IMR-90 (cell line): ENCODE measurements at regions not wholly inside any gene's neighbourhood (a gene's known extent, or its start where the extent isn't known, plus 50 kb on each side); places are given as distances from the start of the nearest gene placed in this dataset.

Experiments used
- ATAC-seq: fragments of 200-7000 bp; cut with Tn5 transposase; 2 replicates; pipeline ENCODE4 v1.9.1; 2020; ENCODE audit warnings: low read depth, mild to moderate bottlenecking, moderate library complexity
- BruUV-seq: library from RNA; stranded (reverse); fragments of 400-500 nt; replicated peaks from 2 replicates; lab custom pipeline; 2021; lab: Mats Ljungman, UMichigan
- CTCF ChIA-PET: fragments of 300-600 bp; formaldehyde crosslinking; extraction: SDS; loops from one replicate; lab custom pipeline; 2021; ENCODE audit warnings: antibody characterized with exemption; lab: Yijun Ruan, JAX
- POLR2A ChIA-PET: fragments of 300-600 bp; sonication (Branson Sonifier 250); formaldehyde crosslinking; loops from one replicate; lab custom pipeline; 2022; ENCODE audit warnings: antibody characterized with exemption; ENCODE audit not compliant: unreplicated experiment; lab: Charles Lee
- DNase-seq: peaks from one replicate; pipeline ENCODE4 v3.0.0; 2013
- H2AFZ ChIP-seq: replicated peaks from 2 replicates; pipeline ENCODE3; 2013; ENCODE audit warnings: low read length, mild to moderate bottlenecking; ENCODE audit not compliant: poor library complexity
- H2AK5ac ChIP-seq: 2 replicates; pipeline ENCODE4 v1.6.1; 2013; ENCODE audit warnings: low read depth, low read length, inconsistent platforms
- H2AK9ac ChIP-seq: replicated peaks from 2 replicates; pipeline ENCODE3; 2013; ENCODE audit warnings: mild to moderate bottlenecking, low read depth, low read length, moderate library complexity; ENCODE audit not compliant: poor library complexity
- H2BK120ac ChIP-seq: 2 replicates; pipeline ENCODE4 v1.6.1; 2013; ENCODE audit warnings: low read depth, low read length, inconsistent platforms
- H2BK15ac ChIP-seq: 3 replicates; pipeline ENCODE4 v1.6.1; 2013; ENCODE audit warnings: low read depth, low read length, inconsistent platforms
- H2BK20ac ChIP-seq: 2 replicates; pipeline ENCODE4 v1.6.1; 2013; ENCODE audit warnings: low read depth, mild to moderate bottlenecking, inconsistent platforms, low read length, moderate library complexity
- H2BK5ac ChIP-seq: 2 replicates; pipeline ENCODE4 v1.6.1; 2013; ENCODE audit warnings: mild to moderate bottlenecking, low read depth, low read length, inconsistent platforms; ENCODE audit not compliant: poor library complexity, severe bottlenecking
- H3K14ac ChIP-seq: replicated peaks from 2 replicates; pipeline ENCODE4 v1.6.1; 2013; ENCODE audit warnings: low read depth, low read length, inconsistent platforms
- H3K18ac ChIP-seq: 2 replicates; pipeline ENCODE4 v1.6.1; 2013; ENCODE audit warnings: low read depth, low read length, control low read depth
- H3K23ac ChIP-seq: 2 replicates; pipeline ENCODE4 v1.6.1; 2013; ENCODE audit warnings: low read depth, low read length, inconsistent platforms
- H3K27ac ChIP-seq: 2 replicates; pipeline ENCODE4 v1.5.1; 2013; ENCODE audit warnings: mild to moderate bottlenecking, control low read depth, low read length; ENCODE audit not compliant: insufficient read depth
- H3K27me3 ChIP-seq: 2 replicates; pipeline ENCODE4 v1.6.1; 2013; ENCODE audit warnings: low read length; ENCODE audit not compliant: control insufficient read depth, insufficient read depth
- H3K36me3 ChIP-seq: 2 replicates; pipeline ENCODE4 v1.6.1; 2013; ENCODE audit warnings: low read length, mixed read lengths; ENCODE audit not compliant: control insufficient read depth, insufficient read depth
- H3K4ac ChIP-seq: 2 replicates; pipeline ENCODE4 v1.6.1; 2013; ENCODE audit warnings: low read depth, low read length, inconsistent platforms
- H3K4me1 ChIP-seq: 2 replicates; pipeline ENCODE4 v1.6.1; 2013; ENCODE audit warnings: low read length, mixed read lengths; ENCODE audit not compliant: control insufficient read depth, insufficient read depth
- H3K4me2 ChIP-seq: 2 replicates; pipeline ENCODE4 v1.6.1; 2013; ENCODE audit warnings: low read depth, mild to moderate bottlenecking, control low read depth, low read length, moderate library complexity
- H3K4me3 ChIP-seq: 2 replicates; pipeline ENCODE4 v1.5.1; 2013; ENCODE audit warnings: low read depth, mild to moderate bottlenecking, control low read depth, low read length, moderate library complexity; ENCODE audit not compliant: insufficient read depth
- H3K56ac ChIP-seq: 2 replicates; pipeline ENCODE4 v1.6.1; 2013; ENCODE audit warnings: low read length, inconsistent platforms; ENCODE audit not compliant: insufficient read depth; ENCODE audit errors: extremely low read depth
- H3K79me1 ChIP-seq, 2 experiments: 2 replicates each; pipeline ENCODE4 v1.6.1; 2013; ENCODE audit warnings: low read length in 2 of 2, inconsistent platforms in 1 of 2, low read depth in 1 of 2
- H3K9ac ChIP-seq: 2 replicates; pipeline ENCODE4 v1.6.1; 2013; ENCODE audit warnings: low read depth, low read length, control low read depth
- H3K9me1 ChIP-seq: 2 replicates; pipeline ENCODE4 v1.6.1; 2013; ENCODE audit warnings: low read length, inconsistent platforms; ENCODE audit not compliant: insufficient read depth
- H3K9me3 ChIP-seq: 2 replicates; pipeline ENCODE4 v1.6.1; 2013; ENCODE audit warnings: low read length; ENCODE audit not compliant: control insufficient read depth, insufficient read depth
- H4K20me1 ChIP-seq: 2 replicates; pipeline ENCODE4 v1.6.1; 2013; ENCODE audit warnings: low read length, inconsistent platforms; ENCODE audit not compliant: insufficient read depth
- H4K5ac ChIP-seq: 2 replicates; pipeline ENCODE4 v1.6.1; 2013; ENCODE audit warnings: mild to moderate bottlenecking, low read depth, low read length, control low read depth
- H4K8ac ChIP-seq, 2 experiments: 2 replicates each; pipeline ENCODE4 v1.6.1; 2013; ENCODE audit warnings: low read depth in 2 of 2, low read length in 2 of 2, control low read depth in 1 of 2, inconsistent platforms in 1 of 2
- H4K91ac ChIP-seq: 2 replicates; pipeline ENCODE4 v1.6.1; 2013; ENCODE audit warnings: low read depth, low read length, inconsistent platforms; ENCODE audit not compliant: insufficient read depth
- CHD1 ChIP-seq: IDR thresholded peaks from 2 replicates; pipeline ENCODE4 v1.6.1; 2012; ENCODE audit warnings: low read depth, low read length, improper control_type of control experiment
- FOS ChIP-seq: fragments of 150-350 bp; IDR thresholded peaks from 2 replicates; pipeline ENCODE4 v1.6.1; 2016; ENCODE audit warnings: low read depth, low read length
- NFE2L2 ChIP-seq: fragments of 150-350 bp; IDR thresholded peaks from 2 replicates; pipeline ENCODE4 v1.6.1; 2016; ENCODE audit warnings: low read depth, mild to moderate bottlenecking, low read length
- SMC3 ChIP-seq: fragments of 150-350 bp; IDR thresholded peaks from 2 replicates; pipeline ENCODE4 v1.6.1; 2016; ENCODE audit warnings: low read depth, mild to moderate bottlenecking, antibody characterized with exemption, low read length, moderate library complexity
- WGBS, 2 experiments: methylation state at CpG; one replicate each; pipeline versions ENCODE4 v1.1.5 to v1.1.7; 2013; ENCODE audit warnings: missing lambda C conversion rate in 2 of 2; ENCODE audit not compliant: insufficient read length in 1 of 2; ENCODE audit errors: extremely low coverage in 2 of 2; 5-methylcytosine and 5-hydroxymethylcytosine counted together
- dilution Hi-C: fragments of 300-500 bp; cut with HindIII; formaldehyde crosslinking; loops from one replicate; pipeline ENCODE4 v1.14.3; 2018; ENCODE audit warnings: low sequenced_read_pairs; ENCODE audit not compliant: unreplicated experiment
- in situ Hi-C: fragments of 300-500 bp; cut with MboI; formaldehyde crosslinking; loops from 3 replicates; pipeline ENCODE4 v1.14.3; 2019; ENCODE audit warnings: low sequenced_read_pairs, inconsistent platforms, mixed read lengths
- intact Hi-C: fragments of 100-400 bp; cut with micrococcal nuclease; formaldehyde crosslinking; loops from 2 replicates; pipeline ENCODE4 v1.10.0; 2022
- TF ChIP-seq, protein P1 (sequence below): fragments of 150-350 bp; IDR thresholded peaks from 2 replicates; pipeline ENCODE4 v1.6.1; 2017; ENCODE audit warnings: mild to moderate bottlenecking, antibody characterized with exemption, low read length, low read depth

DNA sequence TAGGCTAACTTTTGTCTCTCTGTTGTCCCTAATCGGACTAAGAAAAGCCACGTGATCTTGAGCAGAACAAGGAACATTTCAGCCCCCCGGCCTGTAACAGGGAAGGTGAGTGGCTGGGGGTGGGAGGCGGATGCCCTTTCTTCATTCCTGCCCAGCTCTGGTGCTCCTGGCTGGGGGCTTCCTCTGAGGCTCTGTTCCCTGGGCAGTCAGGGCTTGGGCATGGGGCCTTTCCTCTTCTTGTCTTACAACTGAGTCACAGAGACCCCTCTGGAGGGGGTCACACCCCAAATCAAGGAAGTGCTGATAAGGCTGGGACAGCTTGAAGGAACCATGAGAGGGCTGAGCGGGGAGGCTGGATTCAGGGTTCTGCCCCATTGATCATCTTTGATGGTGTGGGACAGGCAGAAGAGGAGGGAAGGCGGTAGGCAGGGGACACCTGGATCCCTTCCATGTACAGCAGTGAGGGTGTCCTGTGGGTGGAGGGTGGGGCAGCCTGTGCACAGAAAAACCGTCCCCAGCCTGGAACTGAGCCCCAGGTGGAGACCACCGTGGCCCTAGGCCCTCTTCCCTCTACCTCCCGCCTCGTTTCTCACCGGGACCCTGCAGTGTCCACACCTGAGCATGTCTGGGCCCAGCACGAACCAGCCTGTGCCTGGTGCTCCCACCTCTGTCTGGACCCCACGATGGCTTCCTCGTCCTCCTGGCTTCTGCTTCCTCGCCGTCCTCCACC lies 257.7 kb upstream of the IRX1 start:
- no peak overlapping the region for H4K5ac ChIP-seq
- no peak overlapping the region for H3K14ac ChIP-seq
- CTCF ChIA-PET = no interaction called here
- no peaks in the 10 kb centered on the region for H3K4me1 ChIP-seq
- dilution Hi-C loops (no loop called here), intact Hi-C loops (no loop called here), in situ Hi-C loops (no loop called here)
- no peak overlapping the region for H3K56ac ChIP-seq
- ATAC-seq = no peak
- no TSS peak for BruUV-seq
- no peak overlapping the region for H2BK20ac ChIP-seq
- H2BK5ac ChIP-seq = no peak overlapping the region
- no peaks in the 10 kb centered on the region for H3K79me1 ChIP-seq
- H2BK15ac ChIP-seq = no peak overlapping the region
- TF ChIP-seq, protein P1, sequence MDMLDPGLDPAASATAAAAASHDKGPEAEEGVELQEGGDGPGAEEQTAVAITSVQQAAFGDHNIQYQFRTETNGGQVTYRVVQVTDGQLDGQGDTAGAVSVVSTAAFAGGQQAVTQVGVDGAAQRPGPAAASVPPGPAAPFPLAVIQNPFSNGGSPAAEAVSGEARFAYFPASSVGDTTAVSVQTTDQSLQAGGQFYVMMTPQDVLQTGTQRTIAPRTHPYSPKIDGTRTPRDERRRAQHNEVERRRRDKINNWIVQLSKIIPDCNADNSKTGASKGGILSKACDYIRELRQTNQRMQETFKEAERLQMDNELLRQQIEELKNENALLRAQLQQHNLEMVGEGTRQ = no peak
- TF ChIP-seq NFE2L2 (no peak), FOS (no peak), CHD1 (no peak), SMC3 (no peak)
- no peaks in the 10 kb centered on the region for H3K27me3 ChIP-seq
- no peak overlapping the region for H3K4ac ChIP-seq
- DNase-seq = no peak
- H3K9me3 ChIP-seq = peaks cover 47% of the 10 kb centered on the region
- no peak overlapping the region for H3K18ac ChIP-seq
- no peak overlapping the region for H3K27ac ChIP-seq
- no peaks in the 10 kb centered on the region for H3K36me3 ChIP-seq
- WGBS, 2 experiments = no CpG with 5 or more reads among the region's 16 CpGs
- H3K4me2 ChIP-seq = no peak overlapping the region
- H3K9ac ChIP-seq = no peak overlapping the region
- H4K91ac ChIP-seq = no peak overlapping the region
- H2BK120ac ChIP-seq = no peak overlapping the region
- H2AFZ ChIP-seq = peak overlapping the region; percentile 51
- no peak overlapping the region for H4K8ac ChIP-seq
- H3K4me3 ChIP-seq = no peak overlapping the region
- H2AK9ac ChIP-seq = no peak overlapping the region
- no peaks in the 10 kb centered on the region for H4K20me1 ChIP-seq
- H3K23ac ChIP-seq = no peak overlapping the region
- H3K9me1 ChIP-seq = no peaks in the 10 kb centered on the region
- H2AK5ac ChIP-seq = no peak overlapping the region
- POLR2A ChIA-PET = no interaction called here
